ENCODE measurements at regions not wholly inside any gene's neighbourhood (a gene's known extent, or its start where the extent isn't known, plus 50 kb on each side); places are given as distances from the start of the nearest gene placed in this dataset.

DNA sequence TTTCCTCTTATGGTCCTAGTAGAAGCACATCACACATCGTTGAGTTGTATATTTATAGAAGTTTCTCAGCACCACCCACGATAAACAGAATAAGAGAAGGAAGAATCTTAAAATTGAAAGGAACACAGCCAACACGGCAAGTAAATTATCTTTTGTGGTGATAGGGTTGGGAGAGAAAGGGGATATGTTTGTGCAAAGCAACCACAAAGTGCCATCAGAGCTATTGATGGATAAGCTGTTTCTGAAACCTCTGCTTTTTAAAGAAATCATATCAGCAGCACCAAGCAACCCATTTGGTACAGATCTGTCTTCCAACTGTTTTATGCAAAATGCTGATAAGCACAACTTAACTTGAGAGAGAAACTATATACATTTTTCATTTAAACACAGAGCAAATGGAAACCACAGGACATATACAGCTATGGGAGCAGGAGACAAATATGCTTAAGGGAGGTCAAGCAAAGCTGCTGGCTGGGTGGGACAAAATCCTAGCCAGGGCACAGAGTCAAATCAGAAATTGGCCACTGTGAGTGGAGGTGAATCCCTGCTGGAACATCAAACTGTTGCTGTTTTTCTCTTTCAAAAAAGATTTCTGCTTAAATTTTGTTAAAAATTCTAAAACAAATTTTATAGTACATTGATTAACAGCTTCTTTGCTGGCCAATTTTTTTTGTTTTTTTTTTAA is 194.0 kb upstream of the HHIP start:
- DNase-seq (ENCODE audit: low read depth, low spot score), result no peak
- CTCF ChIA-PET, result no interaction called here

More for the DNA sequence above, 194.0 kb upstream of the HHIP start:
- Histone ChIP-seq H3K27me3 (ENCODE audit: control insufficient read depth in 2 of 2, insufficient read depth in 2 of 2, low read length in 2 of 2) (no peaks in the 10 kb centered on the region), H3K9me1 (replicated peaks; ENCODE audit: control insufficient read depth, extremely low read depth, insufficient read depth, low read length) (no peaks in the 10 kb centered on the region), H3K4me2 (ENCODE audit: insufficient read depth, low read length) (no peak overlapping the region), H3K9ac (replicated peaks; ENCODE audit: extremely low read depth, insufficient read depth, low read length) (no peak overlapping the region), H2AFZ (ENCODE audit: low read depth, low read length) (no peak overlapping the region), H3K4me3 (replicated peaks in 1 of 3; ENCODE audit: insufficient read depth in 1 of 3, low read depth in 1 of 3, low read length in 3 of 3) (no peak overlapping the region), H3K79me2 (ENCODE audit: control insufficient read depth, insufficient read depth, low read length) (no peaks in the 10 kb centered on the region), H3K9me3 (replicated peaks; ENCODE audit: control insufficient read depth, insufficient read depth, low read length) (no peaks in the 10 kb centered on the region), H3K27ac (ENCODE audit: insufficient read depth, low read depth, low read length) (no peak overlapping the region), H3K36me3 (ENCODE audit: control insufficient read depth in 2 of 2, extremely low read depth in 1 of 2, insufficient read depth in 2 of 2, low read length in 2 of 2) (no peaks in the 10 kb centered on the region), H4K20me1 (replicated peaks; ENCODE audit: control insufficient read depth, extremely low read depth, insufficient read depth, low read length) (no peaks in the 10 kb centered on the region), H3K4me1 (ENCODE audit: control insufficient read depth, extremely low read depth, insufficient read depth, low read length) (peaks cover 13% of the 10 kb centered on the region)
- POLR2A ChIA-PET, result interaction anchor here (0.6 kb wide), 1 partner anchor 648 kb away, joined by 5 read pairs; no protein-coding TSS in a partner anchor
- no peak for TF ChIP-seq GATA2 (IDR thresholded peaks at IDR 0.05; ENCODE audit: insufficient read depth, insufficient read length, low read depth, low read length)
- TF ChIP-seq, protein P1, sequence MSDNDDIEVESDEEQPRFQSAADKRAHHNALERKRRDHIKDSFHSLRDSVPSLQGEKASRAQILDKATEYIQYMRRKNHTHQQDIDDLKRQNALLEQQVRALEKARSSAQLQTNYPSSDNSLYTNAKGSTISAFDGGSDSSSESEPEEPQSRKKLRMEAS (IDR thresholded peaks at IDR 0.05; ENCODE audit: insufficient read depth, insufficient read length), result no peak
- no peak for TF ChIP-seq FOS (IDR thresholded peaks at IDR 0.05; ENCODE audit: borderline replicate concordance, insufficient read depth, low read length)
- TF ChIP-seq, protein P2, sequence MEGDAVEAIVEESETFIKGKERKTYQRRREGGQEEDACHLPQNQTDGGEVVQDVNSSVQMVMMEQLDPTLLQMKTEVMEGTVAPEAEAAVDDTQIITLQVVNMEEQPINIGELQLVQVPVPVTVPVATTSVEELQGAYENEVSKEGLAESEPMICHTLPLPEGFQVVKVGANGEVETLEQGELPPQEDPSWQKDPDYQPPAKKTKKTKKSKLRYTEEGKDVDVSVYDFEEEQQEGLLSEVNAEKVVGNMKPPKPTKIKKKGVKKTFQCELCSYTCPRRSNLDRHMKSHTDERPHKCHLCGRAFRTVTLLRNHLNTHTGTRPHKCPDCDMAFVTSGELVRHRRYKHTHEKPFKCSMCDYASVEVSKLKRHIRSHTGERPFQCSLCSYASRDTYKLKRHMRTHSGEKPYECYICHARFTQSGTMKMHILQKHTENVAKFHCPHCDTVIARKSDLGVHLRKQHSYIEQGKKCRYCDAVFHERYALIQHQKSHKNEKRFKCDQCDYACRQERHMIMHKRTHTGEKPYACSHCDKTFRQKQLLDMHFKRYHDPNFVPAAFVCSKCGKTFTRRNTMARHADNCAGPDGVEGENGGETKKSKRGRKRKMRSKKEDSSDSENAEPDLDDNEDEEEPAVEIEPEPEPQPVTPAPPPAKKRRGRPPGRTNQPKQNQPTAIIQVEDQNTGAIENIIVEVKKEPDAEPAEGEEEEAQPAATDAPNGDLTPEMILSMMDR (IDR thresholded peaks at IDR 0.05; ENCODE audit: extremely low read depth in 1 of 2, insufficient read depth in 1 of 2, low read depth in 1 of 2, low read length in 2 of 2), result no peak
- no peak for TF ChIP-seq MYC (IDR thresholded peaks at IDR 0.05; ENCODE audit: low read depth, low read length)
- no peak for TF ChIP-seq POLR2A (IDR thresholded peaks at IDR 0.05; ENCODE audit: low read depth, low read length)
- TF ChIP-seq EZH2 (IDR thresholded peaks at IDR 0.05; ENCODE audit: borderline replicate concordance, low read depth, low read length, severe bottlenecking), result no peak
- TF ChIP-seq POLR2AphosphoS5 (IDR thresholded peaks at IDR 0.05; ENCODE audit: insufficient read depth, low read depth, low read length), result no peak
- TF ChIP-seq JUN (IDR thresholded peaks at IDR 0.05; ENCODE audit: borderline replicate concordance, insufficient read depth, insufficient read length, low read depth), result no peak
- FAIRE-seq, result no peak
- no TSS peak for BruUV-seq (replicated peaks)
- dilution Hi-C loops (cut with MboI; ENCODE audit: extremely low pct_ligation_motif_present, low sequenced_read_pairs), result no loop called here
- intact Hi-C loops (cut with micrococcal nuclease), result no loop called here

Measured in endothelial cell of umbilical vein (primary cell).